ENCODE measurements at regions not wholly inside any gene's neighbourhood (a gene's known extent, or its start where the extent isn't known, plus 50 kb on each side); places are given as distances from the start of the nearest gene placed in this dataset.

DNA sequence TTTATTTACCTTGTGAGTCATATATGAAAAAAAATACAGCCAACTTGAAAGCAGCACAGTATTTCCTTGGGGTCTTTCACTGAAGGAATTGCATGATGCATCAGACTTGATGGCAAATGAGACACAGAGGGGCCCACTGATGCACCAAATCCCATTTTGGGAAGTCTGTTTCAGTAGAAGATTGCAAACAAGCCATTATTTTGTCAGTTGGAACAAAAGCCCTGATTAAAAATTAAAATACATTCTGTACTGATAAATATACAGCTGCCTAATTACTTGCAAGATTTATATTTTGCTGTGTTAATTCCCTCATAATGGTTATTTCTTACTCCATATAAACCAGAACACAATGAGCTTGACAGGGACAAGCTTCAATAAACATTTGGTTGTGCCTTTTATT, 370.4 kb downstream of the SUCLG1 start:
- ATAC-seq (no peak), DNase-seq (ENCODE audit: low read depth, low spot score) (no peak)
- TF ChIP-seq TCF7L2 (IDR thresholded peaks at IDR 0.05; ENCODE audit: low read depth, low read length) (no peak), SIN3A (IDR thresholded peaks at IDR 0.05; ENCODE audit: borderline replicate concordance, insufficient read depth, low read depth, low read length) (no peak), POLR2AphosphoS5 (IDR thresholded peaks at IDR 0.05; ENCODE audit: low read depth, low read length) (no peak)
- TF ChIP-seq, protein P1, sequence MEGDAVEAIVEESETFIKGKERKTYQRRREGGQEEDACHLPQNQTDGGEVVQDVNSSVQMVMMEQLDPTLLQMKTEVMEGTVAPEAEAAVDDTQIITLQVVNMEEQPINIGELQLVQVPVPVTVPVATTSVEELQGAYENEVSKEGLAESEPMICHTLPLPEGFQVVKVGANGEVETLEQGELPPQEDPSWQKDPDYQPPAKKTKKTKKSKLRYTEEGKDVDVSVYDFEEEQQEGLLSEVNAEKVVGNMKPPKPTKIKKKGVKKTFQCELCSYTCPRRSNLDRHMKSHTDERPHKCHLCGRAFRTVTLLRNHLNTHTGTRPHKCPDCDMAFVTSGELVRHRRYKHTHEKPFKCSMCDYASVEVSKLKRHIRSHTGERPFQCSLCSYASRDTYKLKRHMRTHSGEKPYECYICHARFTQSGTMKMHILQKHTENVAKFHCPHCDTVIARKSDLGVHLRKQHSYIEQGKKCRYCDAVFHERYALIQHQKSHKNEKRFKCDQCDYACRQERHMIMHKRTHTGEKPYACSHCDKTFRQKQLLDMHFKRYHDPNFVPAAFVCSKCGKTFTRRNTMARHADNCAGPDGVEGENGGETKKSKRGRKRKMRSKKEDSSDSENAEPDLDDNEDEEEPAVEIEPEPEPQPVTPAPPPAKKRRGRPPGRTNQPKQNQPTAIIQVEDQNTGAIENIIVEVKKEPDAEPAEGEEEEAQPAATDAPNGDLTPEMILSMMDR (IDR thresholded peaks at IDR 0.05) = no peak
- TF ChIP-seq, protein P2, sequence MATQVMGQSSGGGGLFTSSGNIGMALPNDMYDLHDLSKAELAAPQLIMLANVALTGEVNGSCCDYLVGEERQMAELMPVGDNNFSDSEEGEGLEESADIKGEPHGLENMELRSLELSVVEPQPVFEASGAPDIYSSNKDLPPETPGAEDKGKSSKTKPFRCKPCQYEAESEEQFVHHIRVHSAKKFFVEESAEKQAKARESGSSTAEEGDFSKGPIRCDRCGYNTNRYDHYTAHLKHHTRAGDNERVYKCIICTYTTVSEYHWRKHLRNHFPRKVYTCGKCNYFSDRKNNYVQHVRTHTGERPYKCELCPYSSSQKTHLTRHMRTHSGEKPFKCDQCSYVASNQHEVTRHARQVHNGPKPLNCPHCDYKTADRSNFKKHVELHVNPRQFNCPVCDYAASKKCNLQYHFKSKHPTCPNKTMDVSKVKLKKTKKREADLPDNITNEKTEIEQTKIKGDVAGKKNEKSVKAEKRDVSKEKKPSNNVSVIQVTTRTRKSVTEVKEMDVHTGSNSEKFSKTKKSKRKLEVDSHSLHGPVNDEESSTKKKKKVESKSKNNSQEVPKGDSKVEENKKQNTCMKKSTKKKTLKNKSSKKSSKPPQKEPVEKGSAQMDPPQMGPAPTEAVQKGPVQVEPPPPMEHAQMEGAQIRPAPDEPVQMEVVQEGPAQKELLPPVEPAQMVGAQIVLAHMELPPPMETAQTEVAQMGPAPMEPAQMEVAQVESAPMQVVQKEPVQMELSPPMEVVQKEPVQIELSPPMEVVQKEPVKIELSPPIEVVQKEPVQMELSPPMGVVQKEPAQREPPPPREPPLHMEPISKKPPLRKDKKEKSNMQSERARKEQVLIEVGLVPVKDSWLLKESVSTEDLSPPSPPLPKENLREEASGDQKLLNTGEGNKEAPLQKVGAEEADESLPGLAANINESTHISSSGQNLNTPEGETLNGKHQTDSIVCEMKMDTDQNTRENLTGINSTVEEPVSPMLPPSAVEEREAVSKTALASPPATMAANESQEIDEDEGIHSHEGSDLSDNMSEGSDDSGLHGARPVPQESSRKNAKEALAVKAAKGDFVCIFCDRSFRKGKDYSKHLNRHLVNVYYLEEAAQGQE (IDR thresholded peaks at IDR 0.05; ENCODE audit: insufficient read depth in 1 of 2, low read depth in 2 of 2, low read length in 1 of 2) = no peak
- H3K36me3 ChIP-seq (ENCODE audit: control insufficient read depth, insufficient read depth, low read length) = no peaks in the 10 kb centered on the region
- no peak overlapping the region for H3K4me3 ChIP-seq (ENCODE audit: low read depth in 2 of 2, low read length in 2 of 2)
- BruUV-seq (replicated peaks) = no TSS peak
- CTCF ChIA-PET = no interaction called here
- no peaks in the 10 kb centered on the region for H3K4me1 ChIP-seq (ENCODE audit: control insufficient read depth, insufficient read depth, low read length)
- POLR2A ChIA-PET = no interaction called here
- no peak overlapping the region for H3K27ac ChIP-seq (ENCODE audit: low read length)
- in situ Hi-C loops (cut with HindIII; ENCODE audit: low pct_unique_long_range_greater_than_20kb, low sequenced_read_pairs) (no loop called here), intact Hi-C loops (cut with micrococcal nuclease; ENCODE audit: unreplicated experiment) (no loop called here)
- H3K27me3 ChIP-seq (ENCODE audit: control insufficient read depth, insufficient read depth, low read length) = no peaks in the 10 kb centered on the region
- no peaks in the 10 kb centered on the region for H3K9me3 ChIP-seq (ENCODE audit: control insufficient read depth, insufficient read depth, low read depth, low read length)

DNA sequence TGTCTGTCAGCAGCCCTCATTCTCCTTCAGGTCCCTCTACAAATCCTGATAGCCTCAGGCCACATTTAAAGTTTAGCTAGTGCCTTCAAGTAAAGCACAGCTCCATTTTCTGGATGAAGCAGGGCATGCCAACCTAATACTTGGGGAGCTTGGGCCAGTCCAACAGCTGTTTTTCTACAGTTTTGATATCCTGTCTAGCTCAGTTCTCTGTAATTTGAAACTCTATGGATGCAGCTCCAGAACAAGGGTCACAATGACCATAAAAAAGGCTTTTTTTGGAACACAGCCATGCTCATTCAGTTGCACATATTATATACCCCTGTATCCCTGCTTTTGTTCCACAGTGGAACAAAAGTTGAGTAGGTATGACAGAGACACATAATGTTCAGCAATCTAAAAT, 373.5 kb downstream of the SUCLG1 start:
- no peaks in the 10 kb centered on the region for H3K36me3 ChIP-seq (ENCODE audit: control insufficient read depth, insufficient read depth, low read length)
- TF ChIP-seq TCF7L2 (IDR thresholded peaks at IDR 0.05; ENCODE audit: low read depth, low read length) (no peak), POLR2AphosphoS5 (IDR thresholded peaks at IDR 0.05; ENCODE audit: low read depth, low read length) (no peak), SIN3A (IDR thresholded peaks at IDR 0.05; ENCODE audit: borderline replicate concordance, insufficient read depth, low read depth, low read length) (no peak)
- TF ChIP-seq, protein P2 (IDR thresholded peaks at IDR 0.05; ENCODE audit: insufficient read depth in 1 of 2, low read depth in 2 of 2, low read length in 1 of 2) = no peak
- TF ChIP-seq, protein P1 (IDR thresholded peaks at IDR 0.05) = no peak
- H3K4me1 ChIP-seq (ENCODE audit: control insufficient read depth, insufficient read depth, low read length) = no peaks in the 10 kb centered on the region
- in situ Hi-C loops (cut with HindIII; ENCODE audit: low pct_unique_long_range_greater_than_20kb, low sequenced_read_pairs) (no loop called here), intact Hi-C loops (cut with micrococcal nuclease; ENCODE audit: unreplicated experiment) (no loop called here)
- no TSS peak for BruUV-seq (replicated peaks)
- ATAC-seq = no peak
- CTCF ChIA-PET = no interaction called here
- H3K9me3 ChIP-seq (ENCODE audit: control insufficient read depth, insufficient read depth, low read depth, low read length) = no peaks in the 10 kb centered on the region
- H3K27ac ChIP-seq (ENCODE audit: low read length) = no peak overlapping the region
- POLR2A ChIA-PET = no interaction called here
- no peak for DNase-seq (ENCODE audit: low read depth, low spot score)
- H3K27me3 ChIP-seq (ENCODE audit: control insufficient read depth, insufficient read depth, low read length) = no peaks in the 10 kb centered on the region
- H3K4me3 ChIP-seq (ENCODE audit: low read depth in 2 of 2, low read length in 2 of 2) = no peak overlapping the region

Measured in Panc1 (cell line).